HG03196 (cell line): ENCODE measurements at regions not wholly inside any gene's neighbourhood (a gene's known extent, or its start where the extent isn't known, plus 50 kb on each side); places are given as distances from the start of the nearest gene placed in this dataset.

Source experiments
- ATAC-seq: cut with Tn5 transposase; IDR thresholded peaks from one replicate; pipeline ENCODE4 v1.9.1; 2021; ENCODE audit not compliant: unreplicated experiment

DNA sequence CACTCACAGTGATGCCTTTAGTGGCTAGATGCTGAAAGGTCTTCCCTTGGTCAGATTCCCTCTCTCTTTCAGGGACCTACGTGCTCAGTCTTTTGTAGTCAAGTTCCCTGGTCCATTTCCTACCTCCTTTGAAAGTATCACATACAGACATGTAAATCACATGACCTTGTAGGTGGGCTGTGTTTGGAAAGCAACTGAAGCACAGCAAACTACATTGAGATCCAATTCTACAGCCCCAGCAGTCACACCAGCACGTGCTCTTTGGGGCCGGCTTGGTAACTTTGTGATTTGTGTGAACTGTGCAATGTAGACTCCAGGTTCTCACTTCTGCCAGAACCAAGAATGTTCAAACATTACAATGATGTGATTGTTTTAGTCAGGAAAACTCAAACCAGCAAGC lies 89.7 kb upstream of the PLPP4 start:
- no peak for ATAC-seq

DNA sequence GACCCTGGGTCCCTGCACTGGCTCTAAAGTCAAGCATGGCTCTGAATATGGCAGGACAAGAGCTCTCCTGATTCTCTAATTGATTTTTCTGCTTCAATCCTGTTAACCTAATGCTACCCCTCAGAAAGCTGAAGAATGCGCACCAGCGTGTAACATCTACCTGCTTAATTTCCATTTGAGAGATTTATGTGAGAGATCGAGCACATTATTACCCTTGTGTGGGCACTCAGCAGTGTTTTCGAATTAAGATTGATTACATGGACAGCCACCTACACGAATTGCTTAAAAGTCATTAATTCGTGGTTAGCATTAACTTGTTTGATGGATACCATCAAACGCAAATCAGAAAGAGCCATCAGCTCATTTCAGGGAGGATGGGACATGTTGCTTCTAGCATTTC lies 88.7 kb upstream of the PLPP4 start:
- ATAC-seq, result no peak

DNA sequence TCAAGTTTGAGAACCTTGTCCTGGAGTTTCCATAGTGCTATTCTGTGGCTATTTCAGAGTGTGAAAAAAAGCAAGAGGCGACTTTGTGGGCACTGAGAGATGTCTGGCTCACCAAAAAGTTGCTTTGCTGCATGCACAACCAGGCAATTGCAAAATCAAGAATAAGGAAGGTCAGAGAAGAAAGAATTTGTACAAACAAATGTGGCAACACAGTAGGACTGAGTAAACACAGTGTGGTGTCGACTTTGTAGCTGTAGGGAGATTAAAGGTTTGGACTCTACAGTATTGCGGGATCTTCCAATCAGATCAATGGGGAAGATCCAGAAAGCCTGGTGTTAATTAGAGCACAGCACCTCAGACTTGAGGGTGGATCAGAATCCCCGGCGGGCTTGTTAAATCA lies 88.1 kb upstream of the PLPP4 start:
- ATAC-seq, result no peak

DNA sequence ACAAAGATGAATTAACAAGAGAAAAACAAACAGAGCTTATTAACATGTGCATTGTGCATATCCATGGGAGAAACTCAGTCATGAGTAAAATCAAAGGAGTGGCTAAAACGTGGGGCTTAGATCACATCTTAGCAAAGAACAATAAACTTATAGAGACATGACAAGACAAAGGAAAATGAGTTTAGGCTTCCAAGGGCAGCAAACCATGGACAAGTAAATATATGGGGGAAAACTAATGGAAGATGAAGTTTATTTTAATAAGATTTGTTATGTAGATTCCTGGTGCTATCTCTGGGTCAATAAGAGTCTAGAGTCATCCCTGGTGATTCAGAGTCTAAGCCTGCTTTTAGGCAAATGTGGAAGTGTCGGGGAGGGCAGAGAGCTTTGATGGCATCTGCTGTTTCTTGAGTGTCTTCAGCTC lies 87.2 kb upstream of the PLPP4 start:
- ATAC-seq, result no peak

DNA sequence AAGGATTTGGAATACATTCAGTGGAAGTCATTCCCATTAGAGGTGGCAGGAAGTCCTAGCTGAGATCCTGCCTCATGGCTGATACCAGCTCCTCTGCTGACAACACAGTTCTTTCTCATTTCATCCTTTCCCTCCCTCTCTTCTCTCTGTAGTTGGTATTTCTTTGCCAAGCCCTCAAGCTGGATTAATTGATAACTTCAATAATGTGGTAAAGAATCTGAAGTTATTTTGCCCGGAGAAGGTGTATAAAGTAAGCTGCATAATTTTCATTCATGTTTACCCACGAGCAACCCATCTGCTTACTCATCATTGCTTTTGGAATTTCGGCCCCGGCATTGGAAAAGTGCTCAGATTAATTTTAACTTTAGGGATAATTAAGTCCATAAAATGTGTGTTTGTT lies 85.2 kb upstream of the PLPP4 start:
- ATAC-seq, result no peak

DNA sequence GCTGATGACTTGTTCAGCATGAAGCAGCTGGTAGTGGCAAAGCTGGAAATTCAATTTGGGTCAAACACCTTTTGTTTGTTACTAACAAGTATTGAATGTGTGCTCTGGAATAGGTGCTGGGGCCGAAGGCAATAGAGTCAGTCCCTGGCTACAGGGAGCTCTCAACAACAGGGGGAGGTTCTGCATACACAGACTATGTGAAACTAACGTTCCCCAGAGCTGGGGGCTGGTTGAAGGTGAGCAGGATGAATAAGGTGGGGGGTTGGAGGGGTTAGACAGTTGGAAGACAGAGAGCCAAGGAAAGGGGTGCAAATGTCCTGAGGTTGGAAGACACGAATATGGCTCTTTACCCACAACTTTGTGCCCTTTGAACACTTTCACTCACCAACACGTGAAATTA lies 84.1 kb upstream of the PLPP4 start:
- no peak for ATAC-seq

DNA sequence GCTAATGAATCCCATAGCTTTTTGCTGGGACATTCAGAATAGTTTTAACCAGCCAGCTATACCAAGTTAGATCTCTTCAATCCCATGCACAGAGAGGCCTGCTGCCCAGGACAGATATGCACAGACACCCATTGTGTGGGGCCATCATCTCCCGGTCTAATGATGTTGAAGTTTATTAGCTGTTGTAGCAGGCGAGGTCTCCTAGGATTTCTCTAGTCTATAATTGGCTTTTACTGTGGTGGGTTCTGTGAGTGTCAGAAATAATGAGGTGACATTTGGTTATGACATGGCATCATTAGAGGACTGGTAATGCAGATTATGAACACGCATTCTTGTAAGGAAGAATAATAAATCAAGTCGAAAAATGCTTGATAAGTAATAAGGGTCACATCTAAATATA lies 81.4 kb upstream of the PLPP4 start:
- no peak for ATAC-seq

DNA sequence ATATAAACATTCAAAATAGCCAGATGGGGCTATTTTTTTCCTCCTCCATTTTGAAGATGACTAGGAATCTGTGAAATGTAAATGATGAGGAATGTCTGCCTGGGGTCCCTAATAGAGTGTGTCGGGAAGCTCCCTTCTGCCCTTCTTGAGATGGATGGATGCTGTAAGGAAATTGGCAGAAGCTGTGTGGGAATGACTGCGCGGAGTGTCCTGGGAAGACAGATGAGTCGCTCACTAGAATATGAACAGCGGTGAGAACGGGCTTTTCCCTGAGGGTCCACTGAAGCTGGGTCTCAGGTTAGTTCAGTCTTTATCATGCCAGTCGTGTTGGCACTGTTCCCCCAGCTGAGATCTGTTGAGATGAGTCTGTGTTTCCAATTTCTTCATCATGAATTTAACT lies 75.1 kb upstream of the PLPP4 start:
- ATAC-seq, result no peak

DNA sequence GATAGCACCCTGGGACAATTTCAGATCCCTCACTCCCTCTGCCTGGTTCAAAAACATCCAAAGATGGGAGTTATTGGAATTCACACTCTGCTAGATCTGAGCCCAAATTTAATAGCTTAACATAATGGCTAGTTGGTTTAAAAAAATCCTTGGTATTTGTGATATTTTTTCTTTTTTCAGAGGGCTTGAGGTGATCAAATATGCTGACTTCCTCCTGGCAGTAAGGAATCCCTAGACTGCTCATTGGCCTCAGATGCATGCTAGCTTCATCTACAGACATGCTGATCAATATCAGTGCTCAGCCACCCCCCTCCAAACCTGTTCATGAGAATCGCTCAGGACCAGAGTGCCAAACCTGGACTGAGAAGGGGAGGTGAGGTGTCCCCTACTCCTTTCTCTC lies 74.7 kb upstream of the PLPP4 start:
- no peak for ATAC-seq

DNA sequence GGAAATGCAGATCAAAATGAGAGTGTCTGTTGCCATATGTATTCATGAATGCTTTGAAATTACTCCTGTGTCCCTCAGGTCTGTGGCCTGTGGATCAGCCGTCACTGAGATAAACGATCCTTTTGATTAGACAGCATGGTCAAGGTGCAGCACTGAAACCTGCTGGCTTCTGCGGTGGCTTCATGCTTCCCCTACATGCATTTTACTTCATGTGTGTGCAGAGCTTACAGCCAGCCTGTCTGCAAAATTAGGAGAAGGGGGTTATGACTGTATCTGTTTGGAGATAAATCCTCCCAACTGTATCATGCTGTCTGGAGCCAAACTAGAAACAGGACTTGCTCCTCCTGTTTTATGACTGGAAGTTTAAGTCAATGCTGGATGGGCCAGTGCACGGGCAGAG lies 71.0 kb upstream of the PLPP4 start:
- no peak for ATAC-seq

DNA sequence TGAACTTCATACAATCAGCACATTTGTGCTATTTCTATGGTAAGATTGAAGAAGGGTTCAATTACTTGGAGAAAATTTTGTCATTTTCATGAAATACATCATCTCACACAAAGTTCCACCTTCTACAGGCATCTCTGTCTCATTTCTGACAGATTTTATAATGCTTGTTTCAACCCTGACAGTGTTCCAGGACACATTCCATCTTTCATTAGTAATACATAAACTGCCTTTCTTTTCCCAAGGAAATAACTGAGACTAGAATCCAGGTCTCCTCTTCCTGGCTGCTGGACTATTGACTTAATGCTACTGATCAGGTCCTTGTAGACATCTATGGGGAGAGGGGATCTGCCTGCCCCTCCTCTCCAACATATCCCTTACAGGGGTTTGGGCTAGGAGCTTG lies 70.1 kb upstream of the PLPP4 start:
- ATAC-seq, result no peak

DNA sequence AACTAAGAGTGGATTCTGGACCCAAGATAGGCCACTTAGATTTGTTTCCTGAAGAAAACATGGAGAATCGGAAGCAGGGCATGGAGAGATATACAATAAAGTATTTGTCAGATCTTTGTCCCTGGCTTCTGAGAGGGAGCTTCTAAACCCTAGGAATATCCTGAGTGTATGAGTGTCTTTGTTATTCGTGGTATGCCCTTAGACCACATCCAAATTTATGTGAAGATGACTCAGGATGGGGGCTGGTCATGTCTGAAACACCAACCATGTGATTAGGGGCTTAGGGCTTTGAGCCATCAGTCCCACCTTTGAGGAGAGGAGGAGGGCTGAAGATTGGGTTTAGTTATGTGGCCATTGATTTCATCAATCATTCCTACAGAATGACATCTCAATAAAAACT lies 69.7 kb upstream of the PLPP4 start:
- ATAC-seq, result no peak

DNA sequence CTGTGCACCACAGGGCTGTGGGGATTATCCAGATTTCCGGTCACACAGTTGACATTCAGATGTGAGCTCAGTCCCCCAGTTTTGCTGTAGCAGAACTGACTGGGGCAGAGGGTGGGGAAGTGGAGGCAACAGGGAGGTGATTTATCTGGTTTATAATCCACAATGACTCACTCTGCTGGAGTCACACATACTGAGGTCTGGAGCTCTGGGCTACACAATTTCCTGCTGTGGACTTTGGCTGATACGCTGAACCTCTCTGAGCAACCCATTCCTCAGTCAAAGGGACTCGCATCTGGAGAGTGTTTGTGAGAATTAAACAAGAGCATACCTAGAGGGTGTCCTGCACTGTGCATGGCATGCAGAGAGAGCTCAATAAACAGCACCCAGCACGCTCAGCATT lies 64.8 kb upstream of the PLPP4 start:
- no peak for ATAC-seq

DNA sequence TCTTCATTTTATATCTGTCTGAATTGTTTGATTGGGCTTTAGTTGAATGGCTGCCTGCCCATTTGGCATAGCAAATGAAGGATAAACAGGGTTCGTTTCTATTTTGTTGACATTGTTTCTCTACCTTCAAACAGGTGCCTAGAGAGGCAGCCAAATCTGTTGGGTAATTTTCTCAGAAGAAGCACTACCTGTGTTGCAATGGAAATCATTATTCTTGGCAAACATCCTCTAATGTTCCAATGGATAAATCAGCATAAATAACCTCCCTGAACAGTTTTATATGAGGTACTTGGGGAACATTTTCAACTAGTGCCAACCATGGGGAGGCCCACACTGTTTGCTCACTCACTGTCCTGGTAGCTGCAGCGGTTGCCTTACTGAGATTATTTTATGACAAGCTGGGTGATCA lies 64.4 kb upstream of the PLPP4 start:
- ATAC-seq, result no peak

DNA sequence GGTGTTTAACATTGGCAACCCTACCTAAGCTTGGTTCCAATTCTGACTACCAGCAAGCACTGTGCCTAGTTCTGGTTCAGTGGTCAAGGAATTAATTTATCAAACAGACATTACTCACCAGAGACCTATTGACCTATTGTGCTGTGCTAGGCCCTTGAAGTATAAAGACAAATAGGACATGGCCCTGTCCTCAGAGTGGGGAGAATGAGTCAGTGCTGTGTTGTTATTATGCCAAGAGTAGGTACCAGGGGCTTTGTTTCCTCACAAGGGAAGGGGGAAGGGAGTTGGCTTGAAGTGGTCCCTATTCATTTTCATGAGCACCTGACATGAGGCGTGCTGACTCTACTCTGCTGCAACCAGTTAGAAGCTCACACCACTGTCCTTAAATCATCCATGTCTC lies 62.6 kb upstream of the PLPP4 start:
- no peak for ATAC-seq

DNA sequence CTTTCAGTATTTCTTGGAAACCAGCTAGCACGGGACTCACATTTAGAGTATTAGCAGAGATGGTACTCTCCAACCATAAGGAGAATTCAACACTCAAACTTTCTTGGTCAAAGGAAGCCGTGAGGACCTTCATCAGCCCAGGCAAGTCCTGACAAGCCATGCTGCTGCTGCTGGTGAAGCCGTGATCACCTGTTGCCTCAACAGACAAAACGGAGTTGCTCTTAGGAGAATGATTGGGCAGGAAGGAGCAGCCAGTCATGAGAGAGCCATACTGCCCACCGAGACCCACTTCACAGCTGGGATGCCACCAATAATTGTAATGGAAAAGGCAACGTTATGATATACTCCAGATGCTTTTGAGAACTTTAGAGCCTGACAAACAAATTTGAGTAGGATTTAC lies 60.8 kb upstream of the PLPP4 start:
- no peak for ATAC-seq

DNA sequence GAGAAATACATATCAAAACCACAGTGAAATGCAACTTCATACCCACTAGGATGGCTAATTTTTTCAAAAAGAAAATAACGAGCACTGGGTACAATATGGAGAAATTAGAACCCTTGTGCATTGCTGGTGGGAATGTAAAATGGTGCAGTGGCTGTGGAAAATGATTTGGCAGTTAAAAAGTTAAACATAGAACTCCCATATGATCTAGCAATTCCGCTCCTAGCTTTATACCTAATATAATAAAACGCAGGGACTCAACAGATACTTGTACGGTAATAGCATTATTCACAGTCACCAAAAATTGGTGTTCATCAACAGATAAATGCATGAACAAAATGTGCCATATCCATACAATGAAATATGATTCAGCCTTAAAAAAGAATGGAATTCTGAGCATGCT lies 58.8 kb upstream of the PLPP4 start:
- no peak for ATAC-seq

DNA sequence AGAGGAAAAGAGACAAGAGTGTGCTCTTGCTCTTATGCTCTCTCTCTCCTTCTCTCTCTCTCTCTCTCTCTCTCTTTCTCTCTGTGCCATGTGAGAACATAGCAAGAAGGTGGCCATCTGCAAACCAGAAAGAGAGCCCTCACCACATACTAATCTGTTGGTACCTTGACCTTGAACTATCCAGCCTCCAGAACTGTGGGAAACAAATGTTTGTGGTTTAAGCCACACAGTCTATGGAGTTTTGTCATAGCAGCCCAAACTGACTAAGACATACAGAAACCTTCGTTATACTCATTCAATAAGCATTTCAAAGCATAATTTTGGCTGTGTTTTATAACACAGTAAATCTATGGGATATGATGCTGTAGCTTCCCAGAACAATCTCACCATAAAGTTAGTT lies 56.4 kb upstream of the PLPP4 start:
- ATAC-seq, result no peak

DNA sequence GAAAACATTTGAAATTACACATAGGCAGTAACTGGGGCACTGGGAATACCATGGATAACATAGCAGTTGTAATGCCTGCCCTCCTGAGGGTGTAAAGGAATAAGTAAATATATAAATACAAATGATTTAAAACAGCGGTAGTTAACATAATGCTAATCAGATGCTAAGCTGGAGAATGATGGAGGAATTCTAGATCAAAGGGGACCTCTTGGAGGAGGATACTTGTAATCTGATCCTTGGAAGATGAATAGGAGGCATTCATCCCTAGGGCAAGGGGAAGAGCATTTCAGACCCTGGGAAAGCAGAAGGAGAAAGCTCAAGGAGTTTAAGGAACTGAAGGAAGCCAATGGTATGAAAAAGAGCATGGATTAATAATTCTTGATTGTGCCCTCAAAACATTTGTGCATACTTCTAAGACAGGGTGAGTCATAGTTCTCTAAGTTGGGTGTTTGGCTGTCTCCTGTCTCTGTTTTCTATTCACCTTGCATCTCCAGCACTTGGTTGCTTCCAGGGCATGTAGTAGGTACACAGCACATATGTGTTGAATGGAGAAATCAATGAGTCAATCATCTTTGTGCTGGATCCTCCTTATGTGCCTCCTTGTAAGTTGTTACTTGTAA lies 54.8 kb upstream of the PLPP4 start:
- ATAC-seq, result no peak

DNA sequence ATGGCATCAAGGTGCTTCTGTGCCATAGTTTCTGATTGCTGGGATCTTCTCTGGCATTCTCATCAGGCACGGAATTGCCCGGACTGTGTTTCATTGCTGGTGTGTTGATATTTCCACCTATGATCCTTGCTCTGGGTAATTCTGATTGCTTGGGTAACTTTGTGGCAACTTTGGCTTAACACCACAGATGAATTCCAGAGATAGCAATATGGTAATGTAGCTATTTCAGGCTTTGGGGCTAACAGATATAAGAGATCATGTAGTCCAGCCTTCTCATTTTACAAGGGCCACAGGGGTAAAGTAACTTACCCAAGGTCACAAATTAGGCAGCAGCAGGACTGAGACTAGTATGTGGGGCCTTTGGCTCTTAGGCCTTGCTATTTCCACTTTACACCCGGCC lies 53.9 kb upstream of the PLPP4 start:
- no peak for ATAC-seq

DNA sequence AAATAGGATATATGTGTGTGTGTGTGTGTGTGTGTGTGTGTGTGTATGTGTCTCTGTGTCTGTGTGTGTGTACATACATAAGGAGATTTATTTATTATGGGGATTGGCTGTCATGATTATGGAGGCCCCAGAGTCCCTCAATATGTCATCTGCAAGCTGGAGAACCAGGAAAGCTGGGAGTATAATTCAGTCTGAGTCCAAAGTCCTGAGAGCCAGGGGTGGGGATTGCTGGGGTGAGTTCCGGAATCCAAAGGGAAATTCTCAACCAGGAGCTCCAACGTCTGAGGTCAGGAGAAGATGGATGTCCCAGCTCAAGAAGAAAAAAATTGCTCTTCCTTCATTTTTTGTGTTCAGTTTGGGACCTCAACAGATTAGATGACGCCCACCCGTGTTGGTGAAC lies 50.7 kb upstream of the PLPP4 start:
- ATAC-seq, result no peak
